ENCODE measurements at regions not wholly inside any gene's neighbourhood (a gene's known extent, or its start where the extent isn't known, plus 50 kb on each side); places are given as distances from the start of the nearest gene placed in this dataset.

DNA sequence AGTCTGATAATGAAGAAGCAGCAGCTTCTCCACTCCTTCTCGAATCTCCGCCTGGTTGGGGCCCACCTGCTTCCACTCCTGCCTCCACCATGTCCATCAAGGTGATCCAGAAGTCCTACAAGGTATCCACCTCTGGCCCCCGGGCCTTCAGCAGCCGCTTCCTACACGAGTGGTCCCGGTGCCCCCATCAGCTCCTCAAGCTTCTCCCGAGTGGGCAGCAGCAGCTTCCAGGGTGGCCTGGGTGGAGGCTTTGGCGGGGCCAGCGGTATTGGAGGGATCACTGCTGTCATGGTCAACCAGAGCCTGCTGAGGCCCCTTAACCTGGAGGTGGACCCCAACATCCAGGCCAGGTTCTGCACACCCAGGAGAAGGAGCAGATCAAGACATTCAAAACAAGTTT lies 381.0 kb upstream of the USP15 start:
- no peak overlapping the region for H3K4me3 ChIP-seq (ENCODE audit: control insufficient read depth, low read depth, low read length)
- TF ChIP-seq, protein P1, sequence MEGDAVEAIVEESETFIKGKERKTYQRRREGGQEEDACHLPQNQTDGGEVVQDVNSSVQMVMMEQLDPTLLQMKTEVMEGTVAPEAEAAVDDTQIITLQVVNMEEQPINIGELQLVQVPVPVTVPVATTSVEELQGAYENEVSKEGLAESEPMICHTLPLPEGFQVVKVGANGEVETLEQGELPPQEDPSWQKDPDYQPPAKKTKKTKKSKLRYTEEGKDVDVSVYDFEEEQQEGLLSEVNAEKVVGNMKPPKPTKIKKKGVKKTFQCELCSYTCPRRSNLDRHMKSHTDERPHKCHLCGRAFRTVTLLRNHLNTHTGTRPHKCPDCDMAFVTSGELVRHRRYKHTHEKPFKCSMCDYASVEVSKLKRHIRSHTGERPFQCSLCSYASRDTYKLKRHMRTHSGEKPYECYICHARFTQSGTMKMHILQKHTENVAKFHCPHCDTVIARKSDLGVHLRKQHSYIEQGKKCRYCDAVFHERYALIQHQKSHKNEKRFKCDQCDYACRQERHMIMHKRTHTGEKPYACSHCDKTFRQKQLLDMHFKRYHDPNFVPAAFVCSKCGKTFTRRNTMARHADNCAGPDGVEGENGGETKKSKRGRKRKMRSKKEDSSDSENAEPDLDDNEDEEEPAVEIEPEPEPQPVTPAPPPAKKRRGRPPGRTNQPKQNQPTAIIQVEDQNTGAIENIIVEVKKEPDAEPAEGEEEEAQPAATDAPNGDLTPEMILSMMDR (conservative IDR thresholded peaks at IDR 0.05; ENCODE audit: control insufficient read depth, insufficient read depth, low read depth, low read length) = no peak
- DNase-seq (ENCODE audit: low read depth) = no peak

DNA sequence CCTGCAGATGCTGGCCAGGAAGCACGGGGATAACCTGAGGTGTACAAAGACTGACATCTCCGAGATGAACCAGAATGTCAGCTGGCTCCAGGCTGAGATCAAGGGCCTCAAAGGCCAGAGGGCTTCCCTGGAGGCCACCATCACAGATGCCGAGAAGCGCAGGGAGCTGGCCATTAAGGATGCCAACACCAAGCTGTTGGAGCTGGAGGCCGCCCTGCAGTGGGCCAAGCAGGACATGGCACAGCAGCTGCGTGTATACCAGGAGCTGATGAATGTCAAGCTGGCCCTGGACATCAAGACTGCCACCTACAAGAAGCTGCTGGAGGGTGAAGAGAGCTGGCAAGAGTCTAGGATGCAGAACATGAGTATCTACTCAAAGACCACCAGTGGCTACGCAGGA lies 380.0 kb upstream of the USP15 start:
- TF ChIP-seq, protein P1 (conservative IDR thresholded peaks at IDR 0.05; ENCODE audit: control insufficient read depth, insufficient read depth, low read depth, low read length) = no peak
- no peak overlapping the region for H3K4me3 ChIP-seq (ENCODE audit: control insufficient read depth, low read depth, low read length)
- DNase-seq (ENCODE audit: low read depth) = no peak

DNA sequence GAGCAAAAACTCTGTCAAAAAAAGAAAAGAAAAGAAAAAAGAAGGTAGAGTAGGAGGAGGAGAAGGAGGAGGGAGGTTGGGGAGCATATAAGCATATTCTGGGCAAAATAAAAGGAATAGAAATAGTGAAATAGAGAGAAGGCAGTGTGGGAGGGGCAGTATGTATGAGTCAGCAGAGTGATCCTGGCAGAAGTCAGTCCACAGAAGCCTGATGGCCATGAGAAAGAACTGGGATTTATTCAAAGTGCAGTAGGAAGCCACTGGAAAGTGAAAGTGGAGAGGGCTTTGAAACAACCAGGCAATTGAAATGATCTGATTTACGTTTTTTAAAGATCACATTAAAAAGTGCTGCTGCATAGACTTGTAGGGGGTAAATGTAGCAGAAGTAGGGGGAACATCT lies 368.6 kb upstream of the USP15 start:
- TF ChIP-seq, protein P1 (conservative IDR thresholded peaks at IDR 0.05; ENCODE audit: control insufficient read depth, insufficient read depth, low read depth, low read length) = no peak
- no peak overlapping the region for H3K4me3 ChIP-seq (ENCODE audit: control insufficient read depth, low read depth, low read length)
- peak; percentile 1 for DNase-seq (ENCODE audit: low read depth)

DNA sequence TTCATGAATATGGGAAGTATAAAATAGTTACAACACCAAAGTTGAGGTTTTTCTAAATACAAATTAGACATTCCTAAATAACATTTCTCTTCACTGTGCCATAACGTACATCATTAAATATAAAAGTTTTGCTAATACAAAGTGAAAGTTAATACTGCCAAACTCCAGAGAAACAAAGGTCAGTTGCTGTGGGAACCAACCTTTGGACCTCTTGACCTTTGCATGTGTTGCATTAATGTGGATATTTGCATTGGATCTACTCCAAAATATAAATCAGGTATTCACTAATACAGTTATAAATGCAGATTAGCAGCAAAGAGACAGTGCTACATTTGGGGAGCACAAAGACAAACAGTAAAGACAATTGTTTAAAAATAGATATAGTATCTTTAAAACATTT lies 366.0 kb upstream of the USP15 start:
- no peak overlapping the region for H3K4me3 ChIP-seq (ENCODE audit: control insufficient read depth, low read depth, low read length)
- no peak for DNase-seq (ENCODE audit: low read depth)
- TF ChIP-seq, protein P1 (conservative IDR thresholded peaks at IDR 0.05; ENCODE audit: control insufficient read depth, insufficient read depth, low read depth, low read length) = no peak

DNA sequence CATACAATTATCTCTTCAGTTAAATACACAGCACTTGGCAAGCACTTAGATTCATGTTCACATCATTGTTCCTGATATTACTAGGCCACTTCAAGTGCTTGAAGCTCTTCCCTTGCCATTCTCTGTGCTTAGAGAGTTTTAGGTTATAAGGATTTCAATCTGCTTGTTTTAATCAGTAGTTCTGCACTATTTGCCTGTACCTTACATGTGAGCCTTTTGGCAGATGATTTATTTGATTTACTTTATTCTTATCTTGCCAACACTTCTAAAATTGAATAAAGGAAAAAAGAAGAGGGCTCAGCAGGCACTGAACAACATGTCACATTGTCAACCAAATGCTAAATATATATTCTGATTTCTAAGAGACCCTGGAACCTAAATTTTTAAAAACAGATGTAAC lies 363.8 kb upstream of the USP15 start:
- TF ChIP-seq, protein P1 (conservative IDR thresholded peaks at IDR 0.05; ENCODE audit: control insufficient read depth, insufficient read depth, low read depth, low read length) = no peak
- no peak for DNase-seq (ENCODE audit: low read depth)
- H3K4me3 ChIP-seq (ENCODE audit: control insufficient read depth, low read depth, low read length) = no peak overlapping the region

DNA sequence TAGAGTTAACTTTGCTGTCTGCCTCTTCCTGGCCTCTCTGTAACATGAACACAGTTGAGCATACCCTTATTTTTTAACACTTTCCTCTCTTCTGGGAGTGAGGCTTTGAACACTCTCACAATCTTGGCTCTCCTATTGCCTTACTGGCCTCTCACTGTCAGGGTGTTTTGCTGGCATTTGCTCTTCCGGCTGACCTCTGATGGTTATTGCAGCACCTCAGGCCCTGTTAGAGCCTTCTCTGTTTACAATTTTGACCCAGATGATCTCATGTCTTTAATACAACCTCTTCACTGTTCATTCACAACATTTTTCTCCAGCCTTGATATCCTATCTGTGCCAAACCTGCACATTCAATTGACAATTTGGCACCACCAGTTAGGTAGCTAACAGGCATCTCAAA lies 357.8 kb upstream of the USP15 start:
- no peak for DNase-seq (ENCODE audit: low read depth)
- H3K4me3 ChIP-seq (ENCODE audit: control insufficient read depth, low read depth, low read length) = no peak overlapping the region
- TF ChIP-seq, protein P1 (conservative IDR thresholded peaks at IDR 0.05; ENCODE audit: control insufficient read depth, insufficient read depth, low read depth, low read length) = no peak

DNA sequence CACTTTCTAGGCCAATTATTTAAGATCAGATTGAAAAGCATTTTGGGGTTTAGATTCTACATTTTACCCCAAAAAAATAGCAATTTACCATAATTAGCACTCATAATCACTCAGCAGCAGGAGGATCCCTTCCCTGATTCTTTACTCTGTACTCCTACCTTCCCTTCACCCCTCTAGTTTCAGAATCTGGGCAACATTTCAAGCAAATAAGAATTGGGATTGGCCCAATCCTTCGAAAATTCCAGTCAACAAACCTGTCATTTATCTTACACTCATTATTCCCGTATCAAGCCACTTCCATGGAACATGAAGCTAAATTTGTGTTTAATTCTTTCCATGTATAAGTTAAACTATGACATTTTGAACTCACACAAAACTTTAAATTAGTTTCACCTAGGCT lies 349.1 kb upstream of the USP15 start:
- TF ChIP-seq, protein P1 (conservative IDR thresholded peaks at IDR 0.05; ENCODE audit: control insufficient read depth, insufficient read depth, low read depth, low read length) = no peak
- no peak overlapping the region for H3K4me3 ChIP-seq (ENCODE audit: control insufficient read depth, low read depth, low read length)
- DNase-seq (ENCODE audit: low read depth) = no peak

Measured in fibroblast of mammary gland (primary cell).